A673 (cell line): ENCODE measurements at regions not wholly inside any gene's neighbourhood (a gene's known extent, or its start where the extent isn't known, plus 50 kb on each side); places are given as distances from the start of the nearest gene placed in this dataset.

ENCODE experiments used
- BruUV-seq: library from RNA; stranded (reverse); fragments of 400-500 nt; replicated peaks from 2 replicates; lab custom pipeline; 2021; lab: Mats Ljungman, UMichigan
- CTCF ChIA-PET: fragments of 300-600 bp; sonication (Branson Sonifier 250); formaldehyde crosslinking; loops from one replicate; lab custom pipeline; 2022; ENCODE audit warnings: antibody characterized with exemption; lab: Charles Lee
- POLR2A ChIA-PET: fragments of 300-600 bp; sonication (Branson Sonifier 250); formaldehyde crosslinking; loops from one replicate; lab custom pipeline; 2022; ENCODE audit warnings: antibody characterized with exemption; ENCODE audit not compliant: low non-redundant PET; lab: Charles Lee
- DNase-seq: peaks from one replicate; pipeline ENCODE4 v3.0.0-alpha.2; 2015; ENCODE audit warnings: low spot score
- H3K27ac ChIP-seq: fragments of 200-600 bp; sonication (generic); 2 replicates; pipeline ENCODE4 v1.5.1; 2016; ENCODE audit warnings: mixed run types, low read depth, mild to moderate bottlenecking, mixed read lengths, antibody characterized with exemption, low read length; ENCODE audit not compliant: poor library complexity, severe bottlenecking
- H3K27me3 ChIP-seq: fragments of 200-600 bp; sonication (generic); replicated peaks from 2 replicates; pipeline ENCODE4 v1.6.1; 2017; ENCODE audit warnings: mixed run types, low read depth, mild to moderate bottlenecking, mixed read lengths, antibody characterized with exemption, low read length; ENCODE audit not compliant: insufficient read depth, poor library complexity
- H3K36me3 ChIP-seq: fragments of 200-600 bp; sonication (generic); 2 replicates; pipeline ENCODE4 v1.6.1; 2016; ENCODE audit warnings: mixed run types, mild to moderate bottlenecking, mixed read lengths, antibody characterized with exemption, low read length; ENCODE audit not compliant: insufficient read depth, poor library complexity, severe bottlenecking
- H3K4me1 ChIP-seq: fragments of 200-600 bp; sonication (generic); 2 replicates; pipeline ENCODE4 v1.6.1; 2017; ENCODE audit warnings: mixed run types, mild to moderate bottlenecking, mixed read lengths, antibody characterized with exemption, low read length; ENCODE audit not compliant: insufficient read depth, poor library complexity, severe bottlenecking
- H3K4me3 ChIP-seq: fragments of 200-600 bp; sonication (generic); 2 replicates; pipeline ENCODE4 v1.5.1; 2016; ENCODE audit warnings: low read depth, mixed run types, mild to moderate bottlenecking, mixed read lengths, low read length; ENCODE audit not compliant: poor library complexity, severe bottlenecking
- H3K9me3 ChIP-seq: fragments of 200-600 bp; sonication (generic); 2 replicates; pipeline ENCODE4 v1.6.1; 2016; ENCODE audit warnings: mixed run types, low read depth, mild to moderate bottlenecking, mixed read lengths, antibody characterized with exemption, low read length; ENCODE audit not compliant: poor library complexity, severe bottlenecking
- CTCF ChIP-seq: fragments of 300-800, 200-600 bp; sonication (generic); conservative IDR thresholded peaks from 2 replicates; pipeline ENCODE4 v1.5.1; 2017; ENCODE audit warnings: low read depth, mild to moderate bottlenecking, antibody characterized with exemption, low read length, moderate library complexity, mixed read lengths
- EZH2 ChIP-seq: fragments of 200-600 bp; sonication (generic); IDR thresholded peaks from 2 replicates; pipeline ENCODE4 v1.6.1; 2017; ENCODE audit warnings: borderline replicate concordance, low read depth, mild to moderate bottlenecking, mixed read lengths, antibody characterized with exemption, low read length; ENCODE audit not compliant: poor library complexity, severe bottlenecking
- intact Hi-C: fragments of 100-400 bp; cut with micrococcal nuclease; formaldehyde crosslinking; loops from one replicate; pipeline ENCODE4 v1.10.0; 2022; ENCODE audit not compliant: unreplicated experiment

DNA sequence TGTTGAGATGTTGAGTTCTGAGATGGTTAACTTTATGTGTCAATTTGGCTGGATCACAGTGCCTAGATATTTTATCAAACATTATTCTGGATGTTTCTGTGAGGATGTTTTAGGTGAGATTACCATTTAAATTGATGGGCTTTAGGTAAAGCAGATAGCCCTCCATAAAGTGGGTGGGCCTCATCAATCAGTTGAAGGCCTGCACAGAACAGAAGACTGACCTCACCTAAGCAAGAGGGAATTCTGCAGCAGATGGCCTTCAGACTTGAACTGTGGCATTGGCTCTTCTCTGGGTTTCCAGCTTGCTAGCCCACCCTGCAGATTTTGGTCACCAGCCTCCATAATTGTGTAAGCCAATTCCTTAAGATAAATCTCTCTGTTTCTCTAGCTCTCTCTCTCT, 260.4 kb upstream of the VEPH1 start:
- intact Hi-C loops: no loop called here
- CTCF ChIA-PET: no interaction called here

GRCh38 chr3:157759311-157759710, 256.1 kb upstream of the VEPH1 start:
- DNase-seq: no peak
- Histone ChIP-seq H3K27me3 (peaks cover 22% of the 10 kb centered on the region), H3K27ac (no peak overlapping the region), H3K4me1 (no peaks in the 10 kb centered on the region), H3K9me3 (no peaks in the 10 kb centered on the region), H3K36me3 (no peaks in the 10 kb centered on the region), H3K4me3 (no peak overlapping the region)
- TF ChIP-seq EZH2 (no peak), CTCF (no peak)
- CTCF ChIA-PET: no interaction called here
- BruUV-seq: no TSS peak
- POLR2A ChIA-PET: no interaction called here
- intact Hi-C loops: no loop called here

More for the DNA sequence above, 260.4 kb upstream of the VEPH1 start:
- no peaks in the 10 kb centered on the region for H3K9me3 ChIP-seq
- no peak overlapping the region for H3K4me3 ChIP-seq
- H3K4me1 ChIP-seq: no peaks in the 10 kb centered on the region
- TF ChIP-seq EZH2 (no peak), CTCF (no peak)
- no peaks in the 10 kb centered on the region for H3K36me3 ChIP-seq
- H3K27me3 ChIP-seq: peaks cover 2% of the 10 kb centered on the region
- POLR2A ChIA-PET: no interaction called here
- H3K27ac ChIP-seq: no peak overlapping the region
- BruUV-seq: no TSS peak
- no peak for DNase-seq

- Histone ChIP-seq H3K27me3 (peaks cover 22% of the 10 kb centered on the region), H3K36me3 (no peaks in the 10 kb centered on the region), H3K9me3 (no peaks in the 10 kb centered on the region), H3K27ac (no peak overlapping the region), H3K4me1 (no peaks in the 10 kb centered on the region), H3K4me3 (no peak overlapping the region)
- ChIA-PET POLR2A (no interaction called here), CTCF (no interaction called here)
- no TSS peak for BruUV-seq
- intact Hi-C loops: no loop called here
- TF ChIP-seq CTCF (no peak; the same call in 1 of the 2 replicates), EZH2 (no peak)
- no peak for DNase-seq
Observed at GRCh38 chr3:157755233-157755632, 252.0 kb upstream of the VEPH1 start.
